Activated T-helper 2 cell treated with anti-CD3 and anti-CD28 coated beads, Interferon-gamma antibody, Interleukin-2, Interleukin-4, amounts not matched to agents 10 μg/mL and 5 μg/mL and 100 μg/mL, durations not matched to agents 14 hours and 24 hours and 36 hours (primary cell): ENCODE measurements at regions not wholly inside any gene's neighbourhood (a gene's known extent, or its start where the extent isn't known, plus 50 kb on each side); places are given as distances from the start of the nearest gene placed in this dataset.
"Not testable (repeated sequence)": the region's sequence is repeated elsewhere in the genome, so short reads cannot be mapped to it uniquely, and the experiment has no call there.

Experiments used
- DNase-seq: peaks from one replicate; pipeline ENCODE4 v3.0.0; 2021; ENCODE audit warnings: low spot score
- H3K27ac Mint-ChIP-seq: one replicate; pipeline ENCODE4 v1.8.0; 2021; ENCODE audit warnings: mixed read lengths
- H3K27me3 Mint-ChIP-seq: one replicate; pipeline ENCODE4 v1.8.0; 2021; ENCODE audit warnings: low read depth, mixed read lengths
- H3K36me3 Mint-ChIP-seq: one replicate; pipeline ENCODE4 v1.8.0; 2021; ENCODE audit warnings: low read depth, mixed read lengths
- H3K4me1 Mint-ChIP-seq: one replicate; pipeline ENCODE4 v1.8.0; 2021; ENCODE audit warnings: low read depth, mixed read lengths
- H3K4me3 Mint-ChIP-seq: one replicate; pipeline ENCODE4 v1.8.0; 2021; ENCODE audit warnings: low read depth, mild to moderate bottlenecking, moderate library complexity, mixed read lengths
- H3K9me3 Mint-ChIP-seq: one replicate; pipeline ENCODE4 v1.8.0; 2021; ENCODE audit warnings: mixed read lengths
- intact Hi-C: fragments of 100-400 bp; cut with micrococcal nuclease; formaldehyde crosslinking; loops from one replicate; pipeline ENCODE4 v1.15.1; 2023

GRCh38 chr4:189848672-189849071 lies 92.0 kb upstream of the FRG1 start:
- H3K36me3 Mint-ChIP-seq, H3K27ac Mint-ChIP-seq, DNase-seq, H3K4me1 Mint-ChIP-seq, H3K27me3 Mint-ChIP-seq, H3K4me3 Mint-ChIP-seq, H3K9me3 Mint-ChIP-seq, intact Hi-C loops: not testable (repeated sequence)

GRCh38 chr4:189850239-189850856 lies 90.3 kb upstream of the FRG1 start:
- no peaks in the 10 kb centered on the region for H3K36me3 Mint-ChIP-seq
- H3K9me3 Mint-ChIP-seq, result peaks cover 8% of the 10 kb centered on the region
- H3K4me3 Mint-ChIP-seq, result no peak overlapping the region
- intact Hi-C loops, result no loop called here
- no peak for DNase-seq
- H3K27me3 Mint-ChIP-seq, result no peaks in the 10 kb centered on the region
- H3K27ac Mint-ChIP-seq, result no peak overlapping the region
- no peaks in the 10 kb centered on the region for H3K4me1 Mint-ChIP-seq

GRCh38 chr4:189858435-189858834 lies 82.2 kb upstream of the FRG1 start:
- DNase-seq, result no peak
- Mint-ChIP-seq H3K36me3 (no peaks in the 10 kb centered on the region), H3K9me3 (no peaks in the 10 kb centered on the region), H3K27me3 (no peaks in the 10 kb centered on the region), H3K4me1 (no peaks in the 10 kb centered on the region), H3K27ac (no peak overlapping the region), H3K4me3 (no peak overlapping the region)
- intact Hi-C loops, result no loop called here

- no peak overlapping the region for H3K27ac Mint-ChIP-seq
- no peaks in the 10 kb centered on the region for H3K27me3 Mint-ChIP-seq
- no peak for DNase-seq
- H3K4me1 Mint-ChIP-seq, result no peaks in the 10 kb centered on the region
- no peaks in the 10 kb centered on the region for H3K36me3 Mint-ChIP-seq
- no peaks in the 10 kb centered on the region for H3K9me3 Mint-ChIP-seq
- intact Hi-C loops, result no loop called here
- H3K4me3 Mint-ChIP-seq, result no peak overlapping the region
Observed at GRCh38 chr4:189861101-189861500, 79.6 kb upstream of the FRG1 start.

DNA sequence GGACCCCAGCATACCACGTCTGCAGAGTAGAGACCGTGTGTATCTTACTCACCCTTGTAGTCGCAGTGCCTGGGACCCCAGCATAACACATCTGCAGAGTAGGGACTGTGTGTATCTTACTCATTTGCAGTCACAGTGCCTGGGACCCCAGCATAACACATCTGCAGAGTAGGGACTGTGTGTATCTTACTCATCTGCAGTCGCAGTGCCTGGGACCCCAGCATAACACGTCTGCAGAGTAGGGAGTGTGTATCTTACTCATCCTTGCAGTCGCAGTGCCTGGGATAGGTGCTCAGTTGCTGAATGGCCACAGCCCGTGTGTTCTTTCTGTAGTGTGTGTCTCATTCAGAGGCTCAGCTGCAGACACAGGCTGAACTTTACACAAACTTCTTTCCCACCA lies 71.4 kb upstream of the FRG1 start:
- H3K27me3 Mint-ChIP-seq, result no peaks in the 10 kb centered on the region
- intact Hi-C loops, result no loop called here
- no peaks in the 10 kb centered on the region for H3K4me1 Mint-ChIP-seq
- H3K4me3 Mint-ChIP-seq, result no peak overlapping the region
- H3K27ac Mint-ChIP-seq, result no peak overlapping the region
- H3K9me3 Mint-ChIP-seq, result no peaks in the 10 kb centered on the region
- H3K36me3 Mint-ChIP-seq, result no peaks in the 10 kb centered on the region
- no peak for DNase-seq

DNA sequence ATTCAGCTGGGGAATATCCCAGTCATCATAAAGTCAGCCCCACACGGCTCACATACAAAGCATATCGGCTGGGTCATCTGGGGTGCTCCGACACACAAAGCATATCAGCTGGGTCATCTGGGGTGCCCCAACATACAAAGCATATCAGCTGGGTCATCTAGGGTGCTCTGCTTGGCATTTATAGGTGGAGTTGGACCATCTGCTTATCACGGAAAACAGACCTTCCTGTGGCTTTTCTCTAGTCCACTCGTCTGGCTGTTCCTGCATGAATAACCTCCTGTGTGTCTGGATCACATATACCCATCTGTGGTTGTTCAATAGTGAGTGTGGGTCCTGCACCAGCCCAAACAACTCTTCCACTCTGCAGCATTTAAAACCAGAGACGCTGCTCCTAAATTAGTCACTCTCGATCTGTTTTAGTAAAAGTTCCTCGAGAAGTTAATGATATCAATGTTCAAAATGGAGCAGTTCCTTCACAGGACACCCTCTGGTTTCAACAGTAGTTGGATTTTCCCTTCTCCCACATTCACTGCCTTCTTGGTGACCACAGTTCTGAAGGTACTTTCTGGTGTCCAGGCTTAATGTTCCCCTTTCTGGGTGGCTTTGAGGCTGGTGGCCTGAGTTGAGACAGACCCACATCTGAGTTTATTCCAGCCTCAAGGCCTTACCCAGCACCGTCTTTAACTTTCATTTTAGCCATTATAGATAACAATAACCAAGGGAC lies 70.0 kb upstream of the FRG1 start:
- no peak overlapping the region for H3K4me3 Mint-ChIP-seq
- no peak overlapping the region for H3K27ac Mint-ChIP-seq
- no peak for DNase-seq
- no peaks in the 10 kb centered on the region for H3K27me3 Mint-ChIP-seq
- H3K9me3 Mint-ChIP-seq, result peaks cover 5% of the 10 kb centered on the region
- intact Hi-C loops, result no loop called here
- no peaks in the 10 kb centered on the region for H3K36me3 Mint-ChIP-seq
- no peaks in the 10 kb centered on the region for H3K4me1 Mint-ChIP-seq

DNA sequence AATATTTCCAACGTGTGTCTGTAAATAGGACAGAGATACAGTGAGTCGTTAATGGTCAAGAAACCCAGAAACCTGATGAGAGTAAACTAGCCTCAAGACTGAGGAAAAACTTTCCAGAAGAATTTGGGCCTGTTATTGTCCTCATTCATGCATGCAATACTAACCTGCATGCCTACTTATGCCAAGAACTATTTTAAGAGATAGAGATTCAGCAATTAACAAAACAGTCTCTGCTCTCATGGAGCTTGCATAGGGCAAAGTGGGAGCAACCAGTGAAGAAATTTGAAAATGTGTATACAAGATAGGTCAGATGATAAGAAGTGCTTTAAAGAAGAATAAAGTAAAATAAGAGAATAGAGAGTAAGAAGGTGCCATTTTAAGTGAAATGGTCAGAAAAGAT lies 66.1 kb upstream of the FRG1 start:
- no peaks in the 10 kb centered on the region for H3K4me1 Mint-ChIP-seq
- intact Hi-C loops, result no loop called here
- no peaks in the 10 kb centered on the region for H3K27me3 Mint-ChIP-seq
- no peak overlapping the region for H3K4me3 Mint-ChIP-seq
- H3K27ac Mint-ChIP-seq, result no peak overlapping the region
- DNase-seq, result no peak
- H3K9me3 Mint-ChIP-seq, result peaks cover 10% of the 10 kb centered on the region
- H3K36me3 Mint-ChIP-seq, result no peaks in the 10 kb centered on the region

- H3K27me3 Mint-ChIP-seq, H3K4me3 Mint-ChIP-seq, H3K9me3 Mint-ChIP-seq, DNase-seq, intact Hi-C loops, H3K4me1 Mint-ChIP-seq, H3K36me3 Mint-ChIP-seq, H3K27ac Mint-ChIP-seq: not testable (repeated sequence)
Observed at GRCh38 chr4:189881190-189881589, 59.5 kb upstream of the FRG1 start.

DNA sequence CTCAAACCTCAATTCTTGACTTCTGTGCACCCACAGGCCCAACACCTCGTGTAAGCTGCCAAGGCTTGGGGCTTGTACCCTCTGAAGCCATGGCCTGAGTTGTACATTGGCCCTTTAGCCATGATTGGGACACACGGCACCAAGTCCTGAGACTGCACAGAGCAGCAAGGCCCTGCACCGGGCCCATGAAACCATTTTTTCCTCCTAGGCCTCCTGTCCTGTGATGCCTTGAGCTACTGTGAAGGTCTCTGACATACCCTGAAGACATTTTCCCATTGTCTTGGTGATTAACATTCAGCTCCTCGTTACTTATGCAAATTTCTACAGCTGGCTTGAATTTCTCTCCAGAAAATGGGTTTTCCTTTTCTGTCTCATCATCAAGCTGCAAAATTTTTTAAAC lies 52.3 kb upstream of the FRG1 start:
- H3K27me3 Mint-ChIP-seq, H3K36me3 Mint-ChIP-seq, H3K27ac Mint-ChIP-seq, H3K4me1 Mint-ChIP-seq, DNase-seq, H3K4me3 Mint-ChIP-seq, intact Hi-C loops: not testable (repeated sequence)
- peaks cover 22% of the 10 kb centered on the region for H3K9me3 Mint-ChIP-seq
